ENCODE measurements at regions not wholly inside any gene's neighbourhood (a gene's known extent, or its start where the extent isn't known, plus 50 kb on each side); places are given as distances from the start of the nearest gene placed in this dataset.

DNA sequence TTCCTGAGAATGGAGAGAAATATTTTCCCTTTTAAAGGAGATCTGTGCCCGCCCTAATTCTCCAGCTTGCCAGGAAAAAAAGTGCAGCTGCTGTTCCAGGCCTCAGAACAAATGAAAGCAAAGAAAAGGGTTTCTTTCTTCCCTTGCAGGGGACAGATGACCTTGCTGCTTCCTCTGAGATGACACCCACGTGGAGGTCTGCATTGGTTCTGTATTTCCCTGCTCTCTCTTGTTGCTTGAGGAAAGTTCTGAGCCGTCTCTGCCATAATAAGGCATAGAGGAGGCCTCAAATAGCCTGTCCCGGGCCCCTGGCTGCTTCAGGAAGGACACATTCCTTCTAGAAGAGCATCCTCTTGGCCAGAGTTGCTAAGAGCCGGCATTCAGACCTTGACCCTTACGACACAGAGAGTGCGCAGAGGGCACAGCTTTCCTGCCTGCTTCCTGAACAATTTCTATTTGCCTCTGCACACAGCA lies 501.8 kb upstream of the SULF2 start:
- 71% methylated on average over 7 of the region's 7 CpGs for WGBS, 2 experiments (ENCODE audit: insufficient coverage in 2 of 2)
- H3K4me1 ChIP-seq (ENCODE audit: control insufficient read depth, insufficient read depth, low read length, poor library complexity, severe bottlenecking): peaks cover 31% of the 10 kb centered on the region
- peak overlapping the region; percentile 32 for H3K27ac ChIP-seq (ENCODE audit: low read depth, low read length, severe bottlenecking)
- H3K4me3 ChIP-seq (ENCODE audit: extremely low read depth, insufficient read depth, low read length, poor library complexity, severe bottlenecking): no peak overlapping the region
- H3K36me3 ChIP-seq (ENCODE audit: control insufficient read depth, insufficient read depth, low read length): peaks cover 2% of the 10 kb centered on the region
- H3K9me3 ChIP-seq (ENCODE audit: control insufficient read depth, low read length): no peaks in the 10 kb centered on the region

DNA sequence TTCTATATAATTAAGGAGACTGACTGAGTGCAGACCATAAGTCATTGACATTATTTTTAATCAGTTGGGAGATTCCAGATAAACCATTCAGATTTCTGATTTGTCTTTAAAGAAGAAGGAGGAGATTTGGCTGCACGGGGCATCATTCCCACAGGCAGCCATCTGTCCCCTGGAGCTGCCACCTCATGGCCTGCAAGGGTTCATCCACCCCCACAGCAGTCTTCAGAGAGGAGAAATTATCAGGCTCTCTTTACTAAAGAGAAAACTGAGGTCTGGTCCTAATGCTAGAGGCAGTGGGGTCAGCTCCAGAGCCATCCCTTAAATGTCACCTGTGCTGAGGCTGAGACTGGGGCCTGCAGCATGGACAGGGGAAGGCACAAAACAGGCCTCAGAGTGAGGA lies 501.3 kb upstream of the SULF2 start:
- peak overlapping the region; percentile 32 for H3K27ac ChIP-seq (ENCODE audit: low read depth, low read length, severe bottlenecking)
- WGBS, 2 experiments (ENCODE audit: insufficient coverage in 2 of 2): 86% methylated on average over 1 of the region's 1 CpG; no CpG with 5 or more reads in 1 of the 2 experiments
- peaks cover 31% of the 10 kb centered on the region for H3K4me1 ChIP-seq (ENCODE audit: control insufficient read depth, insufficient read depth, low read length, poor library complexity, severe bottlenecking)
- H3K4me3 ChIP-seq (ENCODE audit: extremely low read depth, insufficient read depth, low read length, poor library complexity, severe bottlenecking): no peak overlapping the region
- peaks cover 6% of the 10 kb centered on the region for H3K36me3 ChIP-seq (ENCODE audit: control insufficient read depth, insufficient read depth, low read length)
- H3K9me3 ChIP-seq (ENCODE audit: control insufficient read depth, low read length): no peaks in the 10 kb centered on the region

- no peaks in the 10 kb centered on the region for H3K9me3 ChIP-seq (ENCODE audit: control insufficient read depth, low read length)
- WGBS, 2 experiments (ENCODE audit: insufficient coverage in 2 of 2): no CpG with 5 or more reads among the region's 1 CpG
- no peak overlapping the region for H3K4me3 ChIP-seq (ENCODE audit: extremely low read depth, insufficient read depth, low read length, poor library complexity, severe bottlenecking)
- peaks cover 31% of the 10 kb centered on the region for H3K4me1 ChIP-seq (ENCODE audit: control insufficient read depth, insufficient read depth, low read length, poor library complexity, severe bottlenecking)
- H3K27ac ChIP-seq (ENCODE audit: low read depth, low read length, severe bottlenecking): no peak overlapping the region
- peaks cover 16% of the 10 kb centered on the region for H3K36me3 ChIP-seq (ENCODE audit: control insufficient read depth, insufficient read depth, low read length)
Observed at GRCh38 chr20:48285656-48286055, 500.4 kb upstream of the SULF2 start.

DNA sequence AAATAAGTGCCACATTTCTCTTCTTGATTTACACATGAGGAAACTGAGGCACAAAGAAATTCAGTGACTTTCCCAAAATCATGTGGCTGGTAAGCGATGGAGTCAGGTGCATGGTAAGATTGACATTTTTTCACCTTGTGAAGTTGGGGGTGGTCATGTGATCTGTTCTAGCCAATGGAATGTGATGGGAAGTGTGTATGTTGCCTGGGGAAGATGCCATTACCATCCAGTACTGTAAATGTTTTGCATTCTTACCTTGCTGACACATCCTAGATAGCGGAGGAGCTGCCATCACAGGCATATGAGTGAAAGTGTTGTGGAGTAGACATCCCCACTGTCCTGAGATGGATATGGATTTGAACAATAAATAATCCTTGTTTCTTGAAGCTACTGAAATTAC lies 499.6 kb upstream of the SULF2 start:
- 83 to 100% methylated on average over 1 of the region's 2 CpGs for WGBS, 2 experiments (ENCODE audit: insufficient coverage in 2 of 2)
- H3K4me1 ChIP-seq (ENCODE audit: control insufficient read depth, insufficient read depth, low read length, poor library complexity, severe bottlenecking): peaks cover 31% of the 10 kb centered on the region
- H3K4me3 ChIP-seq (ENCODE audit: extremely low read depth, insufficient read depth, low read length, poor library complexity, severe bottlenecking): no peak overlapping the region
- H3K36me3 ChIP-seq (ENCODE audit: control insufficient read depth, insufficient read depth, low read length): peaks cover 21% of the 10 kb centered on the region
- H3K27ac ChIP-seq (ENCODE audit: low read depth, low read length, severe bottlenecking): no peak overlapping the region
- H3K9me3 ChIP-seq (ENCODE audit: control insufficient read depth, low read length): no peaks in the 10 kb centered on the region

DNA sequence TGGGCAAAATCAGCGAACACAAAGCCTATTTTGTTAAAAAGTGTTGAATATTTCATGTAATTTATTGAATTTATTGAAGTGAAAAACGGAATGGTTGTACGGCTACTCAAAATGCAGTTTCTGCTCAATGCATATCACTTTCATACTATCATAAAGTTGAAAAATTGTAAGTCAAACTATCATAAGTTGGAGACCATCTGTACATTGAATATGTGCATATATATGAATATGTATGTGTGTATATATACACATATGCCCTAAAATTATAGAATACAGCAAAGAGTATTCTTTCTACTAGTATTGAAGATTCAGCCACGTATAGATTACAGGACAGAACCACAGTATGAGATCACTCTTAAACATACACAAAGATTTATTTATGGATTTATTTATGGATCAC lies 499.0 kb upstream of the SULF2 start:
- WGBS, 2 experiments (ENCODE audit: insufficient coverage in 2 of 2): no CpG with 5 or more reads among the region's 4 CpGs
- H3K36me3 ChIP-seq (ENCODE audit: control insufficient read depth, insufficient read depth, low read length): peaks cover 21% of the 10 kb centered on the region
- H3K4me1 ChIP-seq (ENCODE audit: control insufficient read depth, insufficient read depth, low read length, poor library complexity, severe bottlenecking): peaks cover 31% of the 10 kb centered on the region
- no peak overlapping the region for H3K27ac ChIP-seq (ENCODE audit: low read depth, low read length, severe bottlenecking)
- H3K4me3 ChIP-seq (ENCODE audit: extremely low read depth, insufficient read depth, low read length, poor library complexity, severe bottlenecking): no peak overlapping the region
- H3K9me3 ChIP-seq (ENCODE audit: control insufficient read depth, low read length): no peaks in the 10 kb centered on the region

DNA sequence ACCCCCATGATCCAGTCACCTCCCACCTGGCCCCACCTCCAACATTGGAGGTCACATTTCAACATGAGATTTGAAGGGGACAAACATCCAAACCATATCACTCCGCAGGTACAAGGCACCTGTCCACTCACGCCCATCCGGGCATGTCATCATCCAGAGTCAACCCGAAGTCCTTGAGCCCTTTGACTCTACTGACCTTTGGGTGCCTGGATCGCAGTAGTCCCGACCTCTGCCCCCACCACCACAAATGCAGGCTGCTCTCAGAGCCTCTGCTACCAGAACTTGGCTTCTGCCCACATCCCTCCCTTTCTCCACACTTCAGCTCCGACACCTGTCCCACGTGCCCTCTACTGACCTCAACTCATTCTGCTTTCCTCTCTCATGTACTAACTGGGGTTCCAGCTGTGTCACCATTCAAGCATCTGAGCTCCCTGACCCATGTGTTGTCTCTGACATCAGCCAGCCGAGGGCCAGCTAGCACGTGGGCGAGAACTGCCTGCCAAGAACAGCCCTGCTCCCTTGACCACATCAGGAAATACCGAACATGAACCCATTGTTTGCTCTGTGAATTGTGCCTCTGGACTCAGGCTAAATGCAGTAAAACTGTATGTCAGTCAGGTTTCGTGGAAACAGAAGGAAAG lies 498.3 kb upstream of the SULF2 start:
- no peak overlapping the region for H3K27ac ChIP-seq (ENCODE audit: low read depth, low read length, severe bottlenecking)
- 91 to 95% methylated on average over 12 of the region's 13 CpGs for WGBS, 2 experiments (ENCODE audit: insufficient coverage in 2 of 2)
- no peaks in the 10 kb centered on the region for H3K9me3 ChIP-seq (ENCODE audit: control insufficient read depth, low read length)
- peaks cover 21% of the 10 kb centered on the region for H3K36me3 ChIP-seq (ENCODE audit: control insufficient read depth, insufficient read depth, low read length)
- H3K4me1 ChIP-seq (ENCODE audit: control insufficient read depth, insufficient read depth, low read length, poor library complexity, severe bottlenecking): peaks cover 31% of the 10 kb centered on the region
- H3K4me3 ChIP-seq (ENCODE audit: extremely low read depth, insufficient read depth, low read length, poor library complexity, severe bottlenecking): no peak overlapping the region

DNA sequence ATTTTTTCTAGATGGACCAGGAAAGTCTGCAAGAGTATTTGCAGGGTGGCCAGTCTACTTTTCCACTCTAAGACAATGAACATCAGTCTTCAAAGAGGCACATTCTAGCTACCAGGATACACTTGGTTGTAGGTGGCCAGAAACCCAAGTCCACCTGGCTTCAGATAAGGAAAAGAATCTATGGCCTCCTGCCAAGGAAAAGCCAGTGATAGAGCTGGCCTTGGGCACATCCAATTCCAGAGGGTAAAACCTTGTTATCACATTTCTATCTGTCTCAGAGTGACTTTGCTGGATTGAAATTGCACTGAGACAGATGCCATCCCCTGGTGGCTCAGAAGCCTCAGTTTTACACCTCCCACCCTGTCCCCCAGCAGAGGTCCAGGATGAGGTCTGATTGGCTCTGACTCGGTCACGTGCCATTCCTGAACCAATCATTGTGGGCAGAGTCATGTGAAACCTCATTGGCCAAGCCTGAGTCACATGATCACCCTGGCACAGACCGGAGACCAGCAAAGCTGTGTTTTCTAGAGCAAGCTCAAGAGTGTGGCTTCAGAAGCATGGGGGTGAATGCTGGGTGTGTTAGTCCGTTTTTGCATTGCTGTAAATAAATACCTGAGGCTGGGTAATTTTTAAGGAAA lies 497.4 kb upstream of the SULF2 start:
- Histone ChIP-seq H3K4me3 (ENCODE audit: extremely low read depth, insufficient read depth, low read length, poor library complexity, severe bottlenecking) (no peak overlapping the region), H3K9me3 (ENCODE audit: control insufficient read depth, low read length) (no peaks in the 10 kb centered on the region), H3K27ac (ENCODE audit: low read depth, low read length, severe bottlenecking) (no peak overlapping the region), H3K36me3 (ENCODE audit: control insufficient read depth, insufficient read depth, low read length) (peaks cover 21% of the 10 kb centered on the region), H3K4me1 (ENCODE audit: control insufficient read depth, insufficient read depth, low read length, poor library complexity, severe bottlenecking) (peaks cover 39% of the 10 kb centered on the region)
- 90 to 95% methylated on average over 4 of the region's 4 CpGs for WGBS, 2 experiments (ENCODE audit: insufficient coverage in 2 of 2)

DNA sequence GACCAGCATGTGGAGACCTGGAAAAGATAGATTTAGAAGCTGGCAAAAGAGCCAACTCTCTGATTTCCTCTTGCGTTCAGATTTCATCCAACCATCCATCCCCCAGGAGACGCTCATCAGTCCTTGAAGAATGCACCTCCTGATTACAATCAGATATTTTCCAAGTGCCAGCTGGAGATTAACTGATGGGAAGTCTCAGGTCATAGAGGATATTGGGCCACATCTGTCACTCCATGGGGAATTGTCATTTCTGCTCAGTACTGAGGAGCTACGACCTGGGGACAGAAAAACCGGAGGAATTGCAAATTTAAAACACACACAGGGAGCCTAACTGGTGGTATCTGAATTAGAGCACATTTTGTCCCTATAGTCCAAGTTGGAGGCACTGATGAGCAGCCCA lies 496.2 kb upstream of the SULF2 start:
- Histone ChIP-seq H3K4me3 (ENCODE audit: extremely low read depth, insufficient read depth, low read length, poor library complexity, severe bottlenecking) (no peak overlapping the region), H3K36me3 (ENCODE audit: control insufficient read depth, insufficient read depth, low read length) (peaks cover 25% of the 10 kb centered on the region), H3K27ac (ENCODE audit: low read depth, low read length, severe bottlenecking) (no peak overlapping the region), H3K4me1 (ENCODE audit: control insufficient read depth, insufficient read depth, low read length, poor library complexity, severe bottlenecking) (peaks cover 33% of the 10 kb centered on the region), H3K9me3 (ENCODE audit: control insufficient read depth, low read length) (no peaks in the 10 kb centered on the region)
- WGBS, 2 experiments (ENCODE audit: insufficient coverage in 2 of 2): 60% methylated on average over 1 of the region's 4 CpGs; no CpG with 5 or more reads in 1 of the 2 experiments

DNA sequence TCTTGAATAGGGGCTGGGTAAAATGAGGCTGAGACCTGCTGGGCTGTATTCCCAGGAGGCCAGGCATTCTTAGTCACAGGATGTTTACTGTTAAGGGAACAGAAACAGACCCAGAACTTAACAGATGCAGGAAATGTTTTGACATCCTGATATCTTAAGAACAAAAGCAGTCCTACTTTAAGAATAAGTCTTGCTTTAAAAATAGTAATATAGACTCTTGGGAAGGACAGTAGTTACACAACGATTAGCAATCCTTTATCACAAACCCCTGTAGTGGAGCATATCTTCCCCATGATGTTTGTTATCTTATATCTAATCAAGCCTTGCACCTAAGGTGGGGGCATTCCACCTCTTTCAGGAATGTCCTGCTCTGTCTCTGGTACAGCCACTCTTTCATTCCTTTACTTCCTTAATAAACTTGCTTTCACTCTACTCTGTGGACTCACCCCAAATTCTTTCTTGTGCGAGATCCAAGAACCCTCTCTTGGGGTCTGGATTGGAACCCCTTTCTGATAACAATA lies 493.7 kb upstream of the SULF2 start:
- Histone ChIP-seq H3K9me3 (ENCODE audit: control insufficient read depth, low read length) (no peaks in the 10 kb centered on the region), H3K27ac (ENCODE audit: low read depth, low read length, severe bottlenecking) (peak overlapping the region; percentile 90), H3K4me3 (ENCODE audit: extremely low read depth, insufficient read depth, low read length, poor library complexity, severe bottlenecking) (no peak overlapping the region), H3K4me1 (ENCODE audit: control insufficient read depth, insufficient read depth, low read length, poor library complexity, severe bottlenecking) (peaks cover 33% of the 10 kb centered on the region), H3K36me3 (ENCODE audit: control insufficient read depth, insufficient read depth, low read length) (peaks cover 25% of the 10 kb centered on the region)
- WGBS, 2 experiments (ENCODE audit: insufficient coverage in 2 of 2): 69 to 85% methylated on average over 1 of the region's 2 CpGs

DNA sequence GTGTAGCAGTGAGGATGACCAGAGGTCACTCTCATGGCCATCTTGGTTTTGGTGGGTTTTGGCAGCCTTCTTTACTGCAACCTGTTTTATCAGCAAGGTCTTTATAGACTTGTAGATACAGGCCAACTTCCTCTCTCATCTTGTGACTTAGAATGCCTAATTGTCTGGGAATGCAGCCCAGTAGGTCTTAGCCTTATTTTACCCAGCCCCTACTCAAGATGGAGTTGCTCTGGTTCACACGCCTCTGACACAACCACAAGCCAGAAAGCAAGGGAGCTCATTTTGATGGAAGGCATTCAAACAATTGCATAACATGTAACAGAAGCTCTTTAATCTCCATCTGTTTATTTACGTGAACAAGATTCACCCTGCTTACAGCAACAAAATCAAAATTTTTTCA lies 492.0 kb upstream of the SULF2 start:
- Histone ChIP-seq H3K9me3 (ENCODE audit: control insufficient read depth, low read length) (no peaks in the 10 kb centered on the region), H3K4me1 (ENCODE audit: control insufficient read depth, insufficient read depth, low read length, poor library complexity, severe bottlenecking) (peaks cover 29% of the 10 kb centered on the region), H3K36me3 (ENCODE audit: control insufficient read depth, insufficient read depth, low read length) (peaks cover 25% of the 10 kb centered on the region), H3K27ac (ENCODE audit: low read depth, low read length, severe bottlenecking) (no peak overlapping the region), H3K4me3 (ENCODE audit: extremely low read depth, insufficient read depth, low read length, poor library complexity, severe bottlenecking) (no peak overlapping the region)
- 100% methylated on average over 1 of the region's 2 CpGs; no CpG with 5 or more reads in 1 of the 2 experiments for WGBS, 2 experiments (ENCODE audit: insufficient coverage in 2 of 2)

DNA sequence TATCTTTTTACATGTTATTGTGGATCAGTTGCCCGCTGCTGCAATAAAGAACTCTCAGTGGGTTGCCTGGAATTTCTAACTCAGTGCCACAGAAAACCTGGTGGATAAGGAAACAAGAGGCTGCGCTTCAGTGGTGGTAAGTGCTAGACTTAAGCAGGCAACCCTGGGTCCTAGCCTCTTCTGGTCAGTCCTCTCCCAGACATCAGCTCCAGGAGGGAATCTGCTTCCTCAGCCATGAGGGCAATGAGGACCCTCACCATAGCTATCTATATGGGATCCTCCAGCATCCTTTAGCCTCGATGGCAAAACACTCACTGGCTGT lies 490.7 kb upstream of the SULF2 start:
- Histone ChIP-seq H3K36me3 (ENCODE audit: control insufficient read depth, insufficient read depth, low read length) (peaks cover 12% of the 10 kb centered on the region), H3K9me3 (ENCODE audit: control insufficient read depth, low read length) (no peaks in the 10 kb centered on the region), H3K4me1 (ENCODE audit: control insufficient read depth, insufficient read depth, low read length, poor library complexity, severe bottlenecking) (peaks cover 29% of the 10 kb centered on the region), H3K27ac (ENCODE audit: low read depth, low read length, severe bottlenecking) (peak overlapping the region; percentile 86), H3K4me3 (ENCODE audit: extremely low read depth, insufficient read depth, low read length, poor library complexity, severe bottlenecking) (peak overlapping the region; percentile 33)
- WGBS, 2 experiments (ENCODE audit: insufficient coverage in 2 of 2): 36 to 86% methylated on average over 1 to 2 of the region's 3 CpGs
